CD4-positive, alpha-beta T cell (primary cell): ENCODE measurements at regions not wholly inside any gene's neighbourhood (a gene's known extent, or its start where the extent isn't known, plus 50 kb on each side); places are given as distances from the start of the nearest gene placed in this dataset.

Experiments used
- ATAC-seq: fragments of 200-7000 bp; cut with Tn5 transposase; one replicate; pipeline ENCODE4 v1.10.0; 2022; ENCODE audit warnings: mild to moderate bottlenecking; ENCODE audit not compliant: poor library complexity
- CTCF ChIA-PET: fragments of 350-600 bp; sonication (Branson Sonifier 250); formaldehyde crosslinking; loops from one replicate; lab custom pipeline; 2021; ENCODE audit warnings: antibody characterized with exemption, inconsistent platforms; lab: Charles Lee
- POLR2A ChIA-PET: fragments of 350-600 bp; sonication (Branson Sonifier 250); formaldehyde crosslinking; loops from one replicate; lab custom pipeline; 2021; ENCODE audit warnings: antibody characterized with exemption, inconsistent platforms; lab: Charles Lee
- DNase-seq, 14 experiments: peaks; one replicate each; pipeline ENCODE4 v3.0.0-alpha.2; 2013 to 2020; ENCODE audit warnings: mixed read lengths in 2 of 14
- H3K27ac ChIP-seq, 2 donors: one replicate each; pipeline versions ENCODE4 v1.5.1 to v1.7.0; 2013; ENCODE audit warnings: low read length in 2 of 2, low read depth in 1 of 2, mild to moderate bottlenecking in 1 of 2
- H3K27me3 ChIP-seq, 2 experiments: 1 replicate in 1 of 2; 2 replicates in 1 of 2; pipeline versions ENCODE4 v1.6.1 to v1.7.0; 2013; ENCODE audit warnings: low read length in 2 of 2, control low read depth in 1 of 2, mild to moderate bottlenecking in 1 of 2, moderate library complexity in 1 of 2; ENCODE audit not compliant: insufficient read depth in 2 of 2, control insufficient read depth in 1 of 2
- H3K36me3 ChIP-seq: one replicate; pipeline ENCODE4 v1.6.1; 2013; ENCODE audit warnings: low read length, control low read depth; ENCODE audit not compliant: insufficient read depth
- H3K4me1 ChIP-seq: one replicate; pipeline ENCODE4 v1.6.1; 2013; ENCODE audit warnings: low read length, control low read depth; ENCODE audit not compliant: insufficient read depth
- H3K4me3 ChIP-seq: one replicate; pipeline ENCODE4 v1.5.1; 2013; ENCODE audit warnings: mild to moderate bottlenecking, low read length, moderate library complexity
- H3K9me3 ChIP-seq, 2 experiments: 1 replicate in 1 of 2; 2 replicates in 1 of 2; pipeline versions ENCODE4 v1.6.1 to v1.7.0; 2013; ENCODE audit warnings: low read length in 2 of 2, mild to moderate bottlenecking in 2 of 2, control low read depth in 1 of 2, moderate library complexity in 1 of 2; ENCODE audit not compliant: control insufficient read depth in 1 of 2, insufficient read depth in 1 of 2
- H3K27ac Mint-ChIP-seq: one replicate; pipeline ENCODE4 v1.8.0; 2020; ENCODE audit warnings: mixed read lengths
- H3K27me3 Mint-ChIP-seq: one replicate; pipeline ENCODE4 v1.8.0; 2021; ENCODE audit warnings: mixed read lengths
- H3K36me3 Mint-ChIP-seq: one replicate; pipeline ENCODE4 v1.8.0; 2021; ENCODE audit warnings: low read depth, mixed read lengths
- H3K4me1 Mint-ChIP-seq: one replicate; pipeline ENCODE4 v1.8.0; 2021; ENCODE audit warnings: low read depth, mixed read lengths
- H3K4me3 Mint-ChIP-seq: one replicate; pipeline ENCODE4 v1.8.0; 2020; ENCODE audit warnings: mild to moderate bottlenecking, mixed read lengths
- H3K9me3 Mint-ChIP-seq: one replicate; pipeline ENCODE4 v1.8.0; 2020; ENCODE audit warnings: mixed read lengths
- CTCF ChIP-seq: fragments of 200-600 bp; IDR thresholded peaks from one replicate; pipeline ENCODE4 v1.8.0; 2022; ENCODE audit warnings: antibody characterized with exemption, mild to moderate bottlenecking
- intact Hi-C, 2 experiments: fragments of 100-400 bp; cut with DNase I in 1 of 2; cut with micrococcal nuclease in 1 of 2; formaldehyde crosslinking; loops; one replicate each; pipeline versions ENCODE4 v1.15.1 to v1.9.0; 2023 to 2025; cut with DNase I, micrococcal nuclease

GRCh38 chr18:60027397-60027796 is 127.6 kb downstream of the PMAIP1 start:
- intact Hi-C loops: no loop called here
- POLR2A ChIA-PET: no interaction called here

GRCh38 chr18:60024857-60025256 is 125.1 kb downstream of the PMAIP1 start:
- Mint-ChIP-seq H3K36me3 (no peaks in the 10 kb centered on the region), H3K9me3 (peaks cover 2% of the 10 kb centered on the region), H3K4me3 (no peak overlapping the region), H3K27ac (no peak overlapping the region), H3K27me3 (peaks cover 15% of the 10 kb centered on the region), H3K4me1 (no peaks in the 10 kb centered on the region)
- ChIA-PET CTCF (no interaction called here), POLR2A (no interaction called here)
- Histone ChIP-seq H3K4me1 (no peaks in the 10 kb centered on the region), H3K27me3 (no peaks in the 10 kb centered on the region), H3K27ac (no peak overlapping the region), H3K4me3 (no peak overlapping the region), H3K9me3 (no peaks in the 10 kb centered on the region), H3K36me3 (no peaks in the 10 kb centered on the region)
- intact Hi-C loops: no loop called here
- no peak for TF ChIP-seq CTCF
- DNase-seq (no peak), ATAC-seq (no peak)

More at GRCh38 chr18:60027397-60027796, 127.6 kb downstream of the PMAIP1 start:
- H3K9me3 ChIP-seq: no peaks in the 10 kb centered on the region
- H3K27me3 Mint-ChIP-seq: peaks cover 7% of the 10 kb centered on the region
- no peak overlapping the region for H3K27ac ChIP-seq
- no peaks in the 10 kb centered on the region for H3K27me3 ChIP-seq
- no peak overlapping the region for H3K27ac Mint-ChIP-seq
- CTCF ChIA-PET: no interaction called here
- H3K4me3 ChIP-seq: no peak overlapping the region
- H3K36me3 ChIP-seq: no peaks in the 10 kb centered on the region
- no peaks in the 10 kb centered on the region for H3K4me1 Mint-ChIP-seq
- no peak for TF ChIP-seq CTCF
- H3K36me3 Mint-ChIP-seq: no peaks in the 10 kb centered on the region
- no peak for DNase-seq
- no peak overlapping the region for H3K4me3 Mint-ChIP-seq
- no peak for ATAC-seq
- no peaks in the 10 kb centered on the region for H3K4me1 ChIP-seq
- peaks cover 2% of the 10 kb centered on the region for H3K9me3 Mint-ChIP-seq

- POLR2A ChIA-PET: no interaction called here
- Histone ChIP-seq H3K27ac (no peak overlapping the region), H3K4me3 (no peak overlapping the region), H3K9me3 (no peaks in the 10 kb centered on the region), H3K27me3 (no peaks in the 10 kb centered on the region), H3K4me1 (no peaks in the 10 kb centered on the region), H3K36me3 (no peaks in the 10 kb centered on the region)
- intact Hi-C loops: no loop called here
- no peaks in the 10 kb centered on the region for H3K4me1 Mint-ChIP-seq
- peaks cover 15% of the 10 kb centered on the region for H3K27me3 Mint-ChIP-seq
- no peak overlapping the region for H3K4me3 Mint-ChIP-seq
- H3K36me3 Mint-ChIP-seq: no peaks in the 10 kb centered on the region
- TF ChIP-seq CTCF: no peak
- ATAC-seq (no peak), DNase-seq (no peak)
- peaks cover 1% of the 10 kb centered on the region for H3K9me3 Mint-ChIP-seq
- H3K27ac Mint-ChIP-seq: no peak overlapping the region
- CTCF ChIA-PET: no interaction called here
Observed at GRCh38 chr18:60024345-60024744, 124.5 kb downstream of the PMAIP1 start.
